ENCODE measurements at regions not wholly inside any gene's neighbourhood (a gene's known extent, or its start where the extent isn't known, plus 50 kb on each side); places are given as distances from the start of the nearest gene placed in this dataset.
A peak's percentile ranks its signal among the peaks of the same experiment; 100 is the strongest.

DNA sequence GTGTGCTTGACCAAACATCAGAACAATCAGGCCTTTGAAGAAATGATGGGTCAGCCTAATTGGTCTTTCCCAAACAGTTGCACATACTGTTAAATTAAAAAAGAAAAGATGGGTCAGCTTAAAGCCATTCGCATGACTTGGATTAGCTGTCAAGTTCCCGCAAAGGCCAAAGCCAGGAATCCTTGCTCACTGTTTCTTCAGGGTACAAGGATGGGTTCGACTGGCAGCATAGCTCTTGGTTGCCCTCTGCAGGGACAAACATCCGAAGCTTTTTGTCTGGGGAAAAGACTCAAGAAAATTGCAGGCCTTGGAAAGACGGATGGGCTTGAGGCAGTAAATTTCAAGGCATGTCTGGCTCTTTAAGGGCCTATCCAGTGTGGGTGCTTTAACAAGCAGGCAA is 168.0 kb downstream of the HDGFL1 start:
- TF ChIP-seq, protein P1, sequence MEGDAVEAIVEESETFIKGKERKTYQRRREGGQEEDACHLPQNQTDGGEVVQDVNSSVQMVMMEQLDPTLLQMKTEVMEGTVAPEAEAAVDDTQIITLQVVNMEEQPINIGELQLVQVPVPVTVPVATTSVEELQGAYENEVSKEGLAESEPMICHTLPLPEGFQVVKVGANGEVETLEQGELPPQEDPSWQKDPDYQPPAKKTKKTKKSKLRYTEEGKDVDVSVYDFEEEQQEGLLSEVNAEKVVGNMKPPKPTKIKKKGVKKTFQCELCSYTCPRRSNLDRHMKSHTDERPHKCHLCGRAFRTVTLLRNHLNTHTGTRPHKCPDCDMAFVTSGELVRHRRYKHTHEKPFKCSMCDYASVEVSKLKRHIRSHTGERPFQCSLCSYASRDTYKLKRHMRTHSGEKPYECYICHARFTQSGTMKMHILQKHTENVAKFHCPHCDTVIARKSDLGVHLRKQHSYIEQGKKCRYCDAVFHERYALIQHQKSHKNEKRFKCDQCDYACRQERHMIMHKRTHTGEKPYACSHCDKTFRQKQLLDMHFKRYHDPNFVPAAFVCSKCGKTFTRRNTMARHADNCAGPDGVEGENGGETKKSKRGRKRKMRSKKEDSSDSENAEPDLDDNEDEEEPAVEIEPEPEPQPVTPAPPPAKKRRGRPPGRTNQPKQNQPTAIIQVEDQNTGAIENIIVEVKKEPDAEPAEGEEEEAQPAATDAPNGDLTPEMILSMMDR (IDR thresholded peaks at IDR 0.05; ENCODE audit: borderline replicate concordance, extremely low read depth, low read length, poor library complexity, severe bottlenecking): peak; percentile 57
- TF ChIP-seq EZH2 (IDR thresholded peaks at IDR 0.05; ENCODE audit: borderline replicate concordance, low read depth, low read length, severe bottlenecking): no peak

All from DND-41 (cell line).